ENCODE measurements at regions not wholly inside any gene's neighbourhood (a gene's known extent, or its start where the extent isn't known, plus 50 kb on each side); places are given as distances from the start of the nearest gene placed in this dataset.

- no peak for DNase-seq
Observed at GRCh38 chrX:118167361-118167760, 50.8 kb upstream of the KLHL13 start.

- no peak for DNase-seq
Observed at GRCh38 chrX:118171356-118171755, 54.7 kb upstream of the KLHL13 start.

GRCh38 chrX:118174516-118175098 lies 58.0 kb upstream of the KLHL13 start:
- DNase-seq: no peak

GRCh38 chrX:118177708-118178107 lies 61.1 kb upstream of the KLHL13 start:
- no peak for DNase-seq

GRCh38 chrX:118178450-118178849 lies 61.8 kb upstream of the KLHL13 start:
- DNase-seq: no peak

GRCh38 chrX:118179161-118179560 lies 62.6 kb upstream of the KLHL13 start:
- no peak for DNase-seq

- no peak for DNase-seq
Observed at GRCh38 chrX:118179718-118180117, 63.1 kb upstream of the KLHL13 start.

- no peak for DNase-seq
Observed at GRCh38 chrX:118181030-118181429, 64.4 kb upstream of the KLHL13 start.

GRCh38 chrX:118182025-118182424 lies 65.4 kb upstream of the KLHL13 start:
- DNase-seq: no peak

- DNase-seq: no peak
Observed at GRCh38 chrX:118182681-118183080, 66.1 kb upstream of the KLHL13 start.

GRCh38 chrX:118183606-118184005 lies 67.0 kb upstream of the KLHL13 start:
- DNase-seq: no peak

- DNase-seq: no peak
Observed at GRCh38 chrX:118187100-118187499, 70.5 kb upstream of the KLHL13 start.

GRCh38 chrX:118189000-118189399 lies 72.4 kb upstream of the KLHL13 start:
- no peak for DNase-seq

GRCh38 chrX:118189628-118190027 lies 73.0 kb upstream of the KLHL13 start:
- DNase-seq: no peak

- DNase-seq: no peak
Observed at GRCh38 chrX:118197730-118198129, 81.1 kb upstream of the KLHL13 start.

- no peak for DNase-seq
Observed at GRCh38 chrX:118198577-118198976, 82.0 kb upstream of the KLHL13 start.

GRCh38 chrX:118199997-118200396 lies 83.4 kb upstream of the KLHL13 start:
- no peak for DNase-seq

GRCh38 chrX:118205421-118206395 lies 89.1 kb upstream of the KLHL13 start:
- DNase-seq: no peak

- no peak for DNase-seq
Observed at GRCh38 chrX:118207831-118208453, 91.3 kb upstream of the KLHL13 start.

- no peak for DNase-seq
Observed at GRCh38 chrX:118208481-118208880, 91.9 kb upstream of the KLHL13 start.

GRCh38 chrX:118211891-118212816 lies 95.5 kb upstream of the KLHL13 start:
- no peak for DNase-seq

- DNase-seq: no peak
Observed at GRCh38 chrX:118212817-118213183, 96.2 kb upstream of the KLHL13 start.

- no peak for DNase-seq
Observed at GRCh38 chrX:118215346-118215745, 98.7 kb upstream of the KLHL13 start.

All from CD4-positive, alpha-beta T cell treated with Interleukin-21 for 1 hour (primary cell).